T-helper 1 cell treated with Interleukin-12 subunit alpha and Interleukin-12 subunit beta and Interleukin-4 antibody, amounts not matched to agents 30 ng/mL and 1 ng/mL, for 36 hours (primary cell): ENCODE measurements at regions not wholly inside any gene's neighbourhood (a gene's known extent, or its start where the extent isn't known, plus 50 kb on each side); places are given as distances from the start of the nearest gene placed in this dataset.
"Not testable (repeated sequence)": the region's sequence is repeated elsewhere in the genome, so short reads cannot be mapped to it uniquely, and the experiment has no call there.

ENCODE experiments used
- intact Hi-C: fragments of 100-400 bp; cut with micrococcal nuclease; formaldehyde crosslinking; loops from one replicate; pipeline ENCODE4 v1.15.1; 2024

- intact Hi-C loops = no loop called here
Observed at GRCh38 chr6:6997263-6998193, 110.2 kb upstream of the RREB1 start.

- intact Hi-C loops = no loop called here
Observed at GRCh38 chr6:6998194-6998569, 109.6 kb upstream of the RREB1 start.

- intact Hi-C loops = no loop called here
Observed at GRCh38 chr6:7000825-7001777, 106.7 kb upstream of the RREB1 start.

- intact Hi-C loops = no loop called here
Observed at GRCh38 chr6:7003041-7003440, 104.7 kb upstream of the RREB1 start.

- intact Hi-C loops = no loop called here
Observed at GRCh38 chr6:7004581-7005297, 103.0 kb upstream of the RREB1 start.

GRCh38 chr6:7006515-7007191 is 101.1 kb upstream of the RREB1 start:
- intact Hi-C loops = no loop called here

- intact Hi-C loops = no loop called here
Observed at GRCh38 chr6:7008451-7008988, 99.2 kb upstream of the RREB1 start.

- intact Hi-C loops = no loop called here
Observed at GRCh38 chr6:7016226-7016625, 91.5 kb upstream of the RREB1 start.

- intact Hi-C loops = no loop called here
Observed at GRCh38 chr6:7021301-7021700, 86.5 kb upstream of the RREB1 start.

- intact Hi-C loops = no loop called here
Observed at GRCh38 chr6:7025861-7026260, 81.9 kb upstream of the RREB1 start.

- intact Hi-C loops = not testable (repeated sequence)
Observed at GRCh38 chr6:7028963-7029362, 78.8 kb upstream of the RREB1 start.

- intact Hi-C loops = not testable (repeated sequence)
Observed at GRCh38 chr6:7030968-7031367, 76.8 kb upstream of the RREB1 start.

GRCh38 chr6:7033202-7033601 is 74.6 kb upstream of the RREB1 start:
- intact Hi-C loops = no loop called here

GRCh38 chr6:7034055-7034454 is 73.7 kb upstream of the RREB1 start:
- intact Hi-C loops = no loop called here

- intact Hi-C loops = no loop called here
Observed at GRCh38 chr6:7035837-7036249, 71.9 kb upstream of the RREB1 start.

- intact Hi-C loops = no loop called here
Observed at GRCh38 chr6:7041511-7042026, 66.2 kb upstream of the RREB1 start.

GRCh38 chr6:7042056-7042653 is 65.6 kb upstream of the RREB1 start:
- intact Hi-C loops = no loop called here

GRCh38 chr6:7042654-7043545 is 64.9 kb upstream of the RREB1 start:
- intact Hi-C loops = no loop called here

GRCh38 chr6:7045331-7045730 is 62.4 kb upstream of the RREB1 start:
- intact Hi-C loops = no loop called here
